HG03575 (cell line): ENCODE measurements at regions not wholly inside any gene's neighbourhood (a gene's known extent, or its start where the extent isn't known, plus 50 kb on each side); places are given as distances from the start of the nearest gene placed in this dataset.
"Not testable (repeated sequence)": the region's sequence is repeated elsewhere in the genome, so short reads cannot be mapped to it uniquely, and the experiment has no call there.

Experiments
- ATAC-seq: cut with Tn5 transposase; IDR thresholded peaks from one replicate; pipeline ENCODE4 v1.9.1; 2021; ENCODE audit not compliant: unreplicated experiment, insufficient number of reproducible peaks, low FRiP score; ENCODE audit errors: extremely low read depth

DNA sequence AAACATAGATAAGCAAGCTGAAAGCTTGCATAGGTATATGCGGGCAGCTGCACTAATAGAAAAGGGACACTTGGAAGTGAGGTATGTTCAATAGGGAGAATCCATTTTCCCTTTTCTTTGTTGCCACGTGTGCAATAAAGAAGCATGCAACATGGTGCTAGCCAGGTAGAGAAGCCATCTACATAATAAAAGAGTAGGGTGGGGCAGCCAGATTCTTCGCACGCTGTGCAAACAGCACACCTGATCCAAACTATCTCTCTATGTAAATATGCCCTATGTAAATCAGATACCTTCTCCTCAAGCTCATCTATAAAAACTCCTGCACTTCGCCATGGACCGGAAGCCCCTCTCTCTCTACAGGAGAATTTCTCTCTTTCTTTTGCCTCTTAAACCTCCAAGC lies 91.9 kb upstream of the C9orf72 start:
- no peak for ATAC-seq

DNA sequence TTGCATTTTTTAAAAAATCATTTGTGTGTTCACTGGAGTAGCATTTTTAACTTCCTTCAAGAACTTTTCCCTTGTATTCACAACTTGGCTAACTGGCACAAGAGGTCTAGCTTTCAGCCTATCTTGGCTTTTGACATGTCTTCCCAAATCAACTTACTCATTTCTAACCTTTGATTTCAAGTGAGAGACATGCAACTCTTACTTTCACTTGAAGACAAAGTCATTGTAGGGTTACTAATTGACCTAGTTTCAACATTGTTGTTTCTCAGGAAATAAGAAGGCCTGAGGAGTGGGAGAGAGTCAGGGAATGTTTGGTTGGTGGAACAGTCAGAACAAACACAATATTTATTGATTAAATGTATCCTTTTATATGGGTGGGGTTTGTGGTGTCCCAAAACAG lies 95.0 kb upstream of the C9orf72 start:
- ATAC-seq = no peak

DNA sequence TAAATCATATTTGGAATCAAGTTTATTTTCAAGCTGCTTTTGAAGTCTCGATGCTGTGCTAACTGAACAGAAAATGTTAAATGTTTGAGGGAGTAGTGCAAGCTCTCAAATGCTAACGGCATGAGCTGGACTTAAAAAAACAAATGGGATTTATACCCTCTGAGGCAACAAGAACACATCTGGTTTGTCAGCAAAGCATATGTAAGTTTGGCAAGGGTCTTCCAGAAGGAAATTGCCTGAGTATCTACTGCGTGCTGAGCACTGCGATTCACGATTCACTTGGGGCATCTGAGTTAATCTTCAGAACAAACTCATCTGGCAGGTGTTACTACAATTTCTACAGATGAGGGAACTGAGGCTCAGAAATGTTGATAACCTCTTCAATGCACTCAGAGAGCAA lies 98.4 kb upstream of the C9orf72 start:
- ATAC-seq = no peak

DNA sequence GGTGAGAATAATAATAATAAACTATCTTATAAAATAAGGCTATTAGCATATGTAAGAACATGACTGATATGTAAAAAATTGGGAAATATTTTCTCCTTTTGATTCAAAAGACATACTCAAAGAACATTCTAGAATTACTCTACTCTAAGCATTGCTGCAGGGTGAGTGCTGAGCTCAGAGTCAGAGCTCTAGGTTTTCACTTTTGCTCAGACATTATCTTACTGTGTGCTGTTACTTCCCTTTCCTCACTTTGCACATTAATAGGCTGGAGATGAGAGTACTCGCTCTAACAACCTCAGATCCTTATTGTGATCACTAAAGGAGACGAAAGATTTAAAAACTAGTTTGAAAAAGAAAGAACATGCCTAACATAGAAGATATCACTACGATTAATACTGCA lies 99.4 kb upstream of the C9orf72 start:
- no peak for ATAC-seq

DNA sequence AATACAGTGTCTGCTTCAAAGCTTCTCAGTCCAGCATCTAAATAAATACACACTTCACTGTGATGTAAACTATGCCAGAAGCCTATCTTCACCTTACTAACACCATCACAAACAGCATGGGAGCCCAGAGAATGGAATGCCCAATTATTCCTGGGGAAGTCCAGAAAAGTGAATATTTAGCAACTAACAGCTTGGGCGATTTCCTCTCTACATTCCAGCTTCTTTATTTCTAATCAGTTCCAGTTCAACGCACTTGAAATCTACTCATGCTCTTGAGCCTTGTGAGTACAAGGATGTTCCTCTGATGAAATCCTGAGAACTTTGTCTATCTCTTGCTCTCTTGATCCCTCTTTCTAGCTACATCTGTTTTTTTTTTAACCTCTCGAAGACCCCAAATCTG lies 100.4 kb upstream of the C9orf72 start:
- ATAC-seq = no peak

DNA sequence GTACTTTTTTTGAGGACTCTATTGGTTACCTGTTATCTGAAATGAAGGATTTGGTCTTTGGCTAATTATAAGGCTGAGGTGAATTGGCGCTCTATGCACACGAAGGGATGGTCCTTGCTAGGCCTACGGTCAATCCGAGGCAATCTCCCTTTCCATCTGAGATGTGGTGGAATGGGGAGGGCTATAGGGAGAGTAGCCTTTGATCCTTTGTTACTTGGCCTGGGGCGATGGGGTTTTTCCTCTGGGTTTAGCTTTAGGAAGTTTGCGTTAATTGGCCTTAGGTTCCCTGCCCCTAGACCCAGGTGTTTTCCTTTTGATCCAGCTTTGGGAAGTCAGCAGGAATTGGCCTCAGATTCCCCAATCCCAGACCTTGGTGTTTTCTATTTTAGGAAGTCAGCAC lies 102.1 kb upstream of the C9orf72 start:
- ATAC-seq = no peak

DNA sequence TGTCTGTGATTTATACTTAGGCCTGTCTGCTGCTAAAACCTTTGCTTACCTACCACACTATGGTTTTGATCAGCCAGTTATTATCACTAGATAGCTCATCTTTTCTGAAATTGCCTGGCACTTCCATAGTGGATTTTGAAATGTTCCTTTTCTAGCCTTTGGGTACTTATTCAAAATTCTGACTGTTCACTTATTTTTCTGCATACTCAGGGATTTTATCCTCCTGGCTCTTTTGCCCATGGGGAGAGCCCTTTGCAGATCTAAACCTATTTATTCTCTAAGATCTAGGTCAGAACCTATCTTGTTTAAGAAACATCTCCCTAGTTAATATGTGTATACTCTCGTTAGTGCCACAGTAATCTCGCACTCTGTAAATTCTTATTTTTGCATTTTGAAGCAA lies 103.5 kb upstream of the C9orf72 start:
- no peak for ATAC-seq

DNA sequence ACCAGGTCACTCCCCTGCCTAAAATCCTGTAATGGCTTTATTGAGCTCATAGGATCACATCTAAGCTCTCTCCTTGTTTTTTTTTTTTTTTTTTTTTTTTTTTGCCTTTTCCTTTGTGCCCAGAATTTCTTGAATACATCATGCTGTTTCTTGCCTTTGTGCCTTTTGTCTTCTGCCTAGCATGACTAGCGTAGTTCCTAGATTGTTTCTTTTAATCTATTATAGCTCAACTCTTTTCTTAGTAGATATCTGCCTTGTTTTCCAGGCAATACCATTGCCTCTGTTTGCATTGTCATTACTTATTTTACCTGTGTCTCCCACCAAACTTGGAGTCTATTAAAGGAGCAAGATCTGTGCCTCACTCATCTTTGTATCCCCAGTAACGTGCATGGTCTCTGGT lies 106.1 kb upstream of the C9orf72 start:
- ATAC-seq = no peak

DNA sequence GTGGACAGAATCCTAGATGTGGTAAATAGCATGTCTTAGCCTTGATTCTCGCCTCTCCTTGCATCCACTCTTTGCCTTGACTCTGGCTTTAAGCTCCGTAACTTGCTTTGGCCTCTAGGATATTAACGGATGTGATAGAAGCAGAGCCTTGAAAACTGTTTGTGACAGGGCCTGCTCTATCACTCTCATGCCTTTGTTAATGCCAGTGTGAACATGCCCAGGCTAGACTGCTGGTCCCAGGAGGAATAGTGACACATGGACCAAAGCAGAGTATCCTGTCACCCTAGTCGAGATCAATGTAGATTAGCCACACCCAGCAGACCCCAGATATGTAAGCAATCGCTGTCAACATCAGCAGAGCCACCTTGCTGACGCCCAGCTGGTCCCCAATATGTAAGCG lies 109.9 kb upstream of the C9orf72 start:
- no peak for ATAC-seq

DNA sequence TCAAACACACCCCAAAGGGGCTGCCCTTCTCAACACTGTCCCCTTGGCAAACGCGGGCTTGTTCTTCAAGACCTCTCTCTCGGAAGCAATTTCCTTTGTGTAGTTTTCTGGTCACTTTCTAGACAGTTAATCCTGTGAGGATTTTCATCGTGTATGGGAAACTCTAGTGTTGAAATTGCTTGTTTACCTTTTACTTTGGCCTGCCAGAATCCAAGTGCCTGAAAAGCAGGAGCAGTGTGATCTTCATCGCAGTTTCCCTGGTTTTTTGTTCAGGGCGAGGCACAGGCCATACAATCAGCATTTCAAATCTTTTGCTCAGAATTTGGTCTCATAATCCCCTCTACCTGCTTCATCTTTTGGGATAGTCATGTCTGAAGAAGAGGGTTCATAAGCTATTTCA lies 115.7 kb upstream of the C9orf72 start:
- ATAC-seq = no peak

DNA sequence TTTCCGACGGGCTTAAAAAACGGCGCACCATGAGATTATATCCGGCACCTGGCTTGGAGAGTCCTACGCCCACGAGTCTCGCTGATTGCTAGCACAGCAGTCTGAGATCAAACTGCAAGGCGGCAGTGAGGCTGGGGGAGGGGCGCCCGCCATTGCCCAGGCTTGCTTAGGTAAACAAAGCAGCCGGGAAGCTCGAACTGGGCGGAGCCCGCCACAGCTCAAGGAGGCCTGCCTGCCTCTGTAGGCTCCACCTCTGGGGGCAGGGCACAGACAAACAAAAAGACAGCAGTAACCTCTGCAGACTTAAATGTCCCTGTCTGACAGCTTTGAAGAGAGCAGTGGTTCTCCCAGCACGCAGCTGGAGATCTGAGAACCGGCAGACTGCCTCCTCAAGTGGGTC lies 117.5 kb upstream of the C9orf72 start:
- not testable (repeated sequence) for ATAC-seq

DNA sequence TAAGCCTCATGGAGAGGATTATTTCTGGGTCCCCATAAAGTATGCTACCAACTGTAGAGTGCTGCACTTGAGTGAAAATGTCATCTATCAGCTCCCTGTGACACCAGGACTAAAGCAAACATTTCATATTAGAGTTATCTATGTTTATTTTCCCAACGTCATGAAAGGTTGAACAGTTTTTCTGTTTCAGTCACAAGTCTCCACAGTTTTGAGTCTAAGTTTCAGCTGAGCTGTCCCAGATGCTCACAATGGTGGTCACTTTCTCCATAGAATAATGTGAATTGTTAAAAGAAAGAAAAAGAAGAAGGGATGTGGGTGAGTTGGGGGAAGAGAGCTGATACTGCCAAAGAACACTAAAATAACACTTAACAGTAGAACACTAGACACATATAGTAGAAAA lies 126.3 kb upstream of the C9orf72 start:
- no peak for ATAC-seq

DNA sequence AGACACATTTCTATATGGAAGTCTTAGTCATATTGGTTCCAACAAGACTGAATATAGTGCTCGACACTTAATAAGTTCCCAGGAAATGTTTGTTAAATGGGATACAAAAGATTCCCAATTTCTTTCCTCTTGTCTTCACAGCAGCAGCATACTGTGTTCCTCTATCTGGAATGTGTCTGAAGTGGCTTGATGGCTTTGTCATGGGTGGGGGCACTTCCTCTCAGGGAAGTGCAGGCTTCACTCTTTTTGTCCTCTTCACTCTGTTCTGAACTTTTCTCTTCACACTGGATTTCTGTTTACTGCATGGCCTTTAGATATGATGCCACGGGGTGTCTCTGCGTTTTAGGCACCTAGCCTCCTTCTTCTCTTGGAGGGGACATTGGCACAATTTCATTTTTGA lies 127.7 kb upstream of the C9orf72 start:
- no peak for ATAC-seq

DNA sequence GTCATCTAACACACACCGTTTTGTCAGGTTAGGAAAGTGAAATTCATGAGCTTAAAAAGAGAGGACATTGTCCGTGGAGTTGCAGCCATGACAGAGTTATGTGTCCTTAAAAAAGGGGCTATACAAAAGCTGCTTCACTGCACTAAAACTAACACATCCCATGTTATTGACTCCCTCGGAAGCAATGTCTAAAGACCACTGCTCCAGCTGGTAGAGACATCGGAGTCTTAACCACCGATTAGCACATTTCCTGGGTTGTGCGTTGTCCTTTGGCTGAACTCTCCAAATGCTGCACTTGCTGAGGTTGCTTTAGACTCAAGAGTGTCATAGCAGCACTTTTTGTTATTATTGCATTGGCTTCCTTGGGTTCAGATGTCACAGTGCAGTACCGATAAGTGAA lies 128.3 kb upstream of the C9orf72 start:
- ATAC-seq = no peak

DNA sequence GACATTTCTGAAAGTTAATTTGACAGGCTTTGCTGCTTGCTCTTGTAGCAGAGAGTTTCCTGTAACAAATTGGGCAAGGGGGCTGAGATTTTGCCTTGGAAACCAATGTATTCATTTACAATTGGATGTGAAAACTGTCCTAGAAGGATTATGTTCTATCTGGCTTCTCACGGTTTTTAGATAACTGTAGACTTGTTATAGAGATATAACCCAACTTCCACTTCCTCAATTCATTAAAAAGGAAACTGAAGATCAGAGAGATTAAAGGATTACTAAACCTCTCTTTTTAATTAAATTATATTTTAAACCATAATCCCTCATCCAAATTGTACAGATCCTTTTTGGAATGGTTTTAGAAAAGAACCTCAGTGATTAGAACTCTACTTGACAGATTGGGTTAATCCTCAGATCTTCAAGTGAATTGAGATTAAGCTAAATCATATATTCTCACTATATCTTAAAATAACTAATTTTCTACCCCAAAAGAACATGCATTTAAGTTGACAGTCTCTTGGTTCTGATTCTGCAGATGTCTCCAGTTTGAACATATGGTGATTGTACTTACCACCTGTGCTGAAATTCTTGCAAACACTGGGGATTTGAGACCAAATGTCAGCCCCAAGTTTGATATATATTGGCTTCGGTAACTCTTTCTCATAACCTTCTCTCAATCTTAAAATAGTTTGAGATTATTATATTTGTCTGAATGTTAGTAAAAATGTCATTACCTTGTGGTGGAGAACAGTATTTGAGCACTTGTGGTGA lies 130.1 kb upstream of the C9orf72 start:
- ATAC-seq = no peak

DNA sequence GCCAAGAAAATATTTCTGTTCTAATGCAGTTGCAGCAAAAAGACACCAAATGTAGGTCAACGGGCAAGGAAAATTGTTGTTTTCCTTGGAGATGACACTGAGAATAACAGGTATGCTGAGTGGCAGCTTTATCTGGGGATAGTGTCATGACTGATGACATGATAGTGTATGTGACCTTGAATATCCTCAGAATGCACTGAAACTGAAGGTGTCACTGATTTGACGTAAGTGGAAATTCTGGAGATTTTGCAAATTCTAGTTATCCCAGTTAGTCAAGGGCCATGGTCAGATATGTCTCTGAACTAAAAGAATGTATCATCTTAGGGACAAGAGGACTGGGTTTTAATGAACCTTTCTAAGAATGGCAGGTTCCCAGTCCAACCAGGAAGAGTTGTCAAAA lies 138.0 kb upstream of the C9orf72 start:
- ATAC-seq = no peak

DNA sequence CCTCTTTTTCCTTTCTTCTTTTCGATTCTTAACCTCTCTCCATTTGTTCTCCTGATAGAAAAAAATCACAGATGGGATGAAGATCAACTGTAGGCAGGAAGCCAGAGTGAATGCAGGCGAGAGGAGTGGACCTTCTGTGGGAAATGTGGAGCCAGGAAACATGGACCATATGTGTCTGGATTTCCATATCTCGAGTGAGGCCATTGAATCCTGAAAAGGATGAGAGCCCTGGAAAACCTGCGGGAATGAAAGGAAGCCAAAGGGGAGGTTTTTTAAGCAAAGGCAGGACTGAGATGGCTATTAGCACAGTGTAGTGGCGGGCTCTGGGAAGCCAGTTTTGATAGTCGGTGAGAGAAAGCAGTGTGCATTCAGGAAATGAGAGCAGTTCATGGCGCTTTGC lies 139.5 kb upstream of the C9orf72 start:
- ATAC-seq = no peak

DNA sequence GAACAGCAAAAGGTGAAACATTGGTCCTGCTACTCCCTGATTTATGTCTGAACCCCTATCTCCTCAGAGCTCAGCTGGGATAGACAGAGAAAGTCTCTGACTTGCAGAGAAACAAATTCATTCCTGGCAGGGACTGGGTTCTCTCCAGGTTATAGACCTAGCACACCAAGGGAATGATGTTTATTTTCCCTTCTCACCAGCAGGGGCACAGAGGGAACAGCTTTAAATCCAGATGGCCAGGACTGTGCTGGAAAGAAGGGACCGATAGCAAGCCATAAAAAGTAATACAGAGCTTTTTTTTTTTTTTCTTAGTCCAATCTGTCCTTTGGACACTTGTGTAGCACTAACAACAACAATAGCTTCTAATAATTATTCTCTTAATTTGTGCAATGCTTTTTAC lies 141.1 kb upstream of the C9orf72 start:
- no peak for ATAC-seq

DNA sequence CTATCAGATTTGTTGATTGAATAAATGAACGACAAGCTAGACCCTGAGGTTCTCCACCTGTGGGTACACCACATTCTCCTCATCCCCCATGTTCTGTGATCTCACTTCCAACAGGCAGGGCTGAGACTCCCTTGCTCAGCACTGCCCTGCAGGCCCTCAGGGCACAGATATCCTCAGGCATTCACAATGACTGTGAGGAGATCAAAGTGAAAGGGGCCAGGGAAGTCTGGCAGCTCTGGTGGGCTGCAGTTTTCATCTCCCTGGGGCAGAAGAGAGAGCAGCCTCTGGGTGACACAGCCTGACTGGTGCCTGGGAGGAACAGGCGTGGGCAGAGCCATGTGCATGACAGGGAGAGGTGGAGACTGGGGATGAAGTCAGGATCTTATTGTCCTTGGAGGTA lies 142.4 kb upstream of the C9orf72 start:
- ATAC-seq = no peak

DNA sequence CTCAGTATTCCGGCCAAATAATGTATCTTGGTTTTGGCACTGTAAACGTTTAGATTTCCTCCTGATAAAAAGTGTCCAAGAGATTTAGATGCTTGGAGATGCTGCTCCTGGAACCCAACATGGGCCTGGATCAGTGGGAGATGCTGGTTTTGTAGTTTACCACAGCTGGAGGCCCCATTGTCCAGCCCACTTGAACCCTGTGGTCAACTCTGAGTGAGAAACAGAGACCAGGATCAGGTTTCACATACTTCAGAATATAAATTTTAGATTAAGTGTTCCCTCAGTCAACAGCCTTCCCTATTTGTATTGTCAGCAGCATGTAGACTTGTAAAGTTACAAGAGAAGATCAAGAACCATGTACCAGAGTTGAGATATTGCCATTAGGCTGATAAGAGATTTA lies 144.7 kb upstream of the C9orf72 start:
- ATAC-seq = no peak

DNA sequence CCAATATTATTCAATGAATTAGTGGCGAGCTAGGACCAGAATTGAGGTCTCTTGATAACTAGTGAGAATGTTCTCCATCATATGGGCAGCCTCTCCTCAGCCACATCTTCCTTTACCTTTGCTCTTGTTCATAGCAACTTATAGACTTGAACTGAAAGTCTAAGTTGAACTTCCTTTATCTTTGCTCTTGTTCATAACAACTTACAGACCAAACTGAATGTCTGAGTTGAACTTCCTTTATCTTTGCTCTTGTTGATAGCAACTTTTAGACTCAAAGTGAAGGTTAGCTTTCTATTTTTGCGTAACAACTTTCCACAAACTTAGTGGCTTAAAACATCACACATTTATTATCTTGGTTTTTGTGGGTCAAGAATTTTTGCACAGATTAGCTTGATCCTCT lies 146.4 kb upstream of the C9orf72 start:
- no peak for ATAC-seq
